GM10248 (cell line): ENCODE measurements at regions not wholly inside any gene's neighbourhood (a gene's known extent, or its start where the extent isn't known, plus 50 kb on each side); places are given as distances from the start of the nearest gene placed in this dataset.

Source experiments
- CTCF ChIA-PET: fragments of 300-600 bp; sonication (Branson Sonifier 250); formaldehyde crosslinking; extraction: SDS; loops from one replicate; lab custom pipeline; 2021; ENCODE audit warnings: antibody characterized with exemption; lab: Yijun Ruan, JAX
- POLR2A ChIA-PET: fragments of 350-650 bp; sonication (Branson Sonifier 250); formaldehyde crosslinking; extraction: SDS; loops from one replicate; lab custom pipeline; 2020; ENCODE audit warnings: antibody characterized with exemption; lab: Yijun Ruan, JAX
- DNase-seq: peaks from one replicate; pipeline ENCODE4 v3.0.0; 2012; ENCODE audit errors: extremely low spot score
- TF ChIP-seq, protein P1 (sequence below): IDR thresholded peaks from 2 replicates; pipeline ENCODE4 v1.5.1; 2012; ENCODE audit warnings: mild to moderate bottlenecking, low read depth; ENCODE audit errors: extremely low read depth, missing control alignments, control extremely low read depth

DNA sequence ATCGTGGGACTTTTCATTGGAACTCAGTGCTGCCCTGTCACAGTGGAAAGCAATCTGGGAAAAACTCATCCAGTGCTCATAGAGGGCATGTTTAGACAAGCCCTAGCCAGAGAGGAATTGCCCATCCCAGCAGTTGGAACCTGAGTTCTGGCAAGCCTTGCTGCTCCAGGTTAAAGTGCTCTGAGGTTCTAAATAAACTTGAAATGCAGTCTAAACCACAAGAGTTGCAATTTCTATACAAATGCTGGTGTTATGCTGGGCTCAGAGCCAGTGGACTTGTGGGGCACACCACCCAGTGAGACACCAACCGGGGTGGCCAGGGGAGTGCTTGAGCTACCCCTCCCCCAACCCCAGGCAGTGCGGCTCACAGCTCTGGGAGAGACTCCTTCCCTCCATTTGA, 142.8 kb upstream of the PPP1R2C start:
- CTCF ChIA-PET = no interaction called here
- POLR2A ChIA-PET = no interaction called here
- DNase-seq = no peak
- TF ChIP-seq, protein P1, sequence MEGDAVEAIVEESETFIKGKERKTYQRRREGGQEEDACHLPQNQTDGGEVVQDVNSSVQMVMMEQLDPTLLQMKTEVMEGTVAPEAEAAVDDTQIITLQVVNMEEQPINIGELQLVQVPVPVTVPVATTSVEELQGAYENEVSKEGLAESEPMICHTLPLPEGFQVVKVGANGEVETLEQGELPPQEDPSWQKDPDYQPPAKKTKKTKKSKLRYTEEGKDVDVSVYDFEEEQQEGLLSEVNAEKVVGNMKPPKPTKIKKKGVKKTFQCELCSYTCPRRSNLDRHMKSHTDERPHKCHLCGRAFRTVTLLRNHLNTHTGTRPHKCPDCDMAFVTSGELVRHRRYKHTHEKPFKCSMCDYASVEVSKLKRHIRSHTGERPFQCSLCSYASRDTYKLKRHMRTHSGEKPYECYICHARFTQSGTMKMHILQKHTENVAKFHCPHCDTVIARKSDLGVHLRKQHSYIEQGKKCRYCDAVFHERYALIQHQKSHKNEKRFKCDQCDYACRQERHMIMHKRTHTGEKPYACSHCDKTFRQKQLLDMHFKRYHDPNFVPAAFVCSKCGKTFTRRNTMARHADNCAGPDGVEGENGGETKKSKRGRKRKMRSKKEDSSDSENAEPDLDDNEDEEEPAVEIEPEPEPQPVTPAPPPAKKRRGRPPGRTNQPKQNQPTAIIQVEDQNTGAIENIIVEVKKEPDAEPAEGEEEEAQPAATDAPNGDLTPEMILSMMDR = no peak

DNA sequence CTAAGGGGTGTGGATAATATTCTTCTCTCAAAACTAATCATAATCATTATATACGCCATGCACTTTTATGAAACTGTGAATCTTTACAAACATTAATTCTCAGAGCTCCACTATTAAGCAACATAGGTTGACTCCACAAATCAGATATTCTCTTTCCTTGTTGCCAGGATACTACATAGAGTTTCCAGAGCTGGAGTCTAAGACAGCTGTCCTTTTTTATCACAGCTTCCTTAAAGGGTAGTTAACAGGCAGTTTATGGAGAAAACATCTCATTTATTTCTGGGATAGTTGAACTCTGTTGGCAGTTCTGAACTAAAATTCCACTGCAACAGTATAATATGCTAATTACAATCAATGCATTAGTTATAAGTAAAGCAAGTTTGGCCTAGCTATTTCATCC, 152.1 kb upstream of the PPP1R2C start:
- TF ChIP-seq, protein P1 = no peak
- CTCF ChIA-PET = no interaction called here
- POLR2A ChIA-PET = no interaction called here
- no peak for DNase-seq

GRCh38 chrX:42930951-42931350, 153.0 kb upstream of the PPP1R2C start:
- TF ChIP-seq, protein P1 = no peak
- ChIA-PET CTCF (no interaction called here), POLR2A (no interaction called here)
- no peak for DNase-seq

DNA sequence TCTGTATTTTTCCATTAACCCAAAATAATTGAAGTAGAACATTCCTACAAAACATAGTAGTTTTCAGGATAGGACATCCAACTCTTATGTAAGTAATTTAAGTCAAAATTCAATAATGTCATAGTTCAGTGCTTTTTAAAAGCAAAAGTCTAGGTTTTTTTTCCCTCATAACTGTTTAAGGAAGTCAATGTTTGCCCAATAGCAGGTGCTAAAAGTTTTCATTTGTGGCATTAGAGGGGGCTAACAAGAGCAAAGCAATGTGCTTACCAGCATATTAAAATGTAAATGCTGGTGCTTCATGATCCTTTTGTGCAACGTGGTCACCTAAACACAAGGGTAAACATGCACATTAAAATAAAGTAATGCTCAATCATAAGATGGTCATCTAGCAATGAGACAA, 155.2 kb upstream of the PPP1R2C start:
- ChIA-PET CTCF (no interaction called here), POLR2A (no interaction called here)
- no peak for DNase-seq
- TF ChIP-seq, protein P1 = no peak

GRCh38 chrX:42934020-42934726, 156.2 kb upstream of the PPP1R2C start:
- ChIA-PET CTCF (no interaction called here), POLR2A (no interaction called here)
- peak; percentile 14 for DNase-seq
- TF ChIP-seq, protein P1 = no peak

DNA sequence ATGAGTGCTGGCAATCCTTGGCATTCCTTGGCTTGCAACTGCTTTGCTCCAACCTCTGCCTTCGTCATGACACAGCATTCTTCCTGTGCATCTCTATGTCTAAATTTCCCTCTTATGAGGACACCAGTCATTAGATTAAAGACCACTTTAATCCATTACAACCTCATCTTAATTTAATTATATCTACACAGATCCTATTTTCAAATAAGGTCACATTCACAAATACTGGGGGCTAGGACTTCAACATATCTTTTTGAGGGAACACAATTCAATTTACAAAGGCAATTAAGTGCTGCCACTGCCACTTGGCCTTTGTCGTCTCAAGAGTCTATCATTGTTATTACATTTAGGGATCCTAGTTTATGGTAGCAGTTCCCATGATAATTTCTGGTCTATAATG, 163.7 kb upstream of the PPP1R2C start:
- TF ChIP-seq, protein P1 = no peak
- ChIA-PET CTCF (no interaction called here), POLR2A (no interaction called here)
- no peak for DNase-seq
